ENCODE measurements at regions not wholly inside any gene's neighbourhood (a gene's known extent, or its start where the extent isn't known, plus 50 kb on each side); places are given as distances from the start of the nearest gene placed in this dataset.

DNA sequence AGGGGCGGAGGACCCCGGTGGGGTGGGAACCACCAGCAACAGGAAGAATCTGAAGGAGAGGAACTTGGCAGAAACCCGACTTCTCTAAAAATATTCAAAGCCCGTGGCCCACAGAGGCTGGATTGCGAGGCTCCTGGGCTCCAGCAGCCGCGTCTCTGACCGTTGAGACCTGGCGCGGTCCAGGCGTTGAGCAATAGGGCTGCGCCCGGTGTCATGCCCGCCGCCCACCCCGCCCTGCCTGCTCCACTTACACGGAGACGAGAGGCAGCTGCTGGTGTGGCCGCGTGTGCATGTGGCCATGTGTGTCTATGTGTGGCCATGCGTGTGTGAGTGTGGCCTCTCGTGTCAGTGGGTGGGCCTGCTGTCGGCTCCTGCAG, 83.6 kb downstream of the IRF8 start:
- no peak for TF ChIP-seq SUZ12 (IDR thresholded peaks at IDR 0.05)
- TF ChIP-seq PKNOX1 (IDR thresholded peaks at IDR 0.05): no peak
- TF ChIP-seq ELF4 (IDR thresholded peaks at IDR 0.05): no peak
- TF ChIP-seq BHLHE40 (IDR thresholded peaks at IDR 0.05; ENCODE audit: borderline replicate concordance): no peak
- no peak for TF ChIP-seq SP1 (IDR thresholded peaks at IDR 0.05)
- no peak for TF ChIP-seq TARDBP (IDR thresholded peaks at IDR 0.05)
- TF ChIP-seq ZNF384 (IDR thresholded peaks at IDR 0.05): no peak
- no peak for TF ChIP-seq ARNT (IDR thresholded peaks at IDR 0.05)
- no peak for TF ChIP-seq FOXM1 (IDR thresholded peaks at IDR 0.05; ENCODE audit: borderline replicate concordance)
- TF ChIP-seq L3MBTL2 (conservative IDR thresholded peaks at IDR 0.05): no peak
- TF ChIP-seq FOXA1 (IDR thresholded peaks at IDR 0.05): no peak
- no peak for TF ChIP-seq NFRKB (IDR thresholded peaks at IDR 0.05)
